ENCODE measurements at regions not wholly inside any gene's neighbourhood (a gene's known extent, or its start where the extent isn't known, plus 50 kb on each side); places are given as distances from the start of the nearest gene placed in this dataset.
"Not testable (repeated sequence)": the region's sequence is repeated elsewhere in the genome, so short reads cannot be mapped to it uniquely, and the experiment has no call there.

GRCh38 chr2:65974067-65974723, 460.7 kb upstream of the MEIS1 start:
- no peak for DNase-seq (ENCODE audit: low read depth)
- H3K4me3 ChIP-seq (ENCODE audit: low read depth, low read length), result no peak overlapping the region
- TF ChIP-seq, protein P1, sequence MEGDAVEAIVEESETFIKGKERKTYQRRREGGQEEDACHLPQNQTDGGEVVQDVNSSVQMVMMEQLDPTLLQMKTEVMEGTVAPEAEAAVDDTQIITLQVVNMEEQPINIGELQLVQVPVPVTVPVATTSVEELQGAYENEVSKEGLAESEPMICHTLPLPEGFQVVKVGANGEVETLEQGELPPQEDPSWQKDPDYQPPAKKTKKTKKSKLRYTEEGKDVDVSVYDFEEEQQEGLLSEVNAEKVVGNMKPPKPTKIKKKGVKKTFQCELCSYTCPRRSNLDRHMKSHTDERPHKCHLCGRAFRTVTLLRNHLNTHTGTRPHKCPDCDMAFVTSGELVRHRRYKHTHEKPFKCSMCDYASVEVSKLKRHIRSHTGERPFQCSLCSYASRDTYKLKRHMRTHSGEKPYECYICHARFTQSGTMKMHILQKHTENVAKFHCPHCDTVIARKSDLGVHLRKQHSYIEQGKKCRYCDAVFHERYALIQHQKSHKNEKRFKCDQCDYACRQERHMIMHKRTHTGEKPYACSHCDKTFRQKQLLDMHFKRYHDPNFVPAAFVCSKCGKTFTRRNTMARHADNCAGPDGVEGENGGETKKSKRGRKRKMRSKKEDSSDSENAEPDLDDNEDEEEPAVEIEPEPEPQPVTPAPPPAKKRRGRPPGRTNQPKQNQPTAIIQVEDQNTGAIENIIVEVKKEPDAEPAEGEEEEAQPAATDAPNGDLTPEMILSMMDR (IDR thresholded peaks at IDR 0.05; ENCODE audit: control insufficient read depth, extremely low read depth, insufficient read depth), result no peak

- no peak for DNase-seq (ENCODE audit: low read depth)
- H3K4me3 ChIP-seq (ENCODE audit: low read depth, low read length), result no peak overlapping the region
- TF ChIP-seq, protein P1 (IDR thresholded peaks at IDR 0.05; ENCODE audit: control insufficient read depth, extremely low read depth, insufficient read depth), result no peak
These were observed 465.8 kb upstream of the MEIS1 start for GRCh38 chr2:65969161-65969560.

DNA sequence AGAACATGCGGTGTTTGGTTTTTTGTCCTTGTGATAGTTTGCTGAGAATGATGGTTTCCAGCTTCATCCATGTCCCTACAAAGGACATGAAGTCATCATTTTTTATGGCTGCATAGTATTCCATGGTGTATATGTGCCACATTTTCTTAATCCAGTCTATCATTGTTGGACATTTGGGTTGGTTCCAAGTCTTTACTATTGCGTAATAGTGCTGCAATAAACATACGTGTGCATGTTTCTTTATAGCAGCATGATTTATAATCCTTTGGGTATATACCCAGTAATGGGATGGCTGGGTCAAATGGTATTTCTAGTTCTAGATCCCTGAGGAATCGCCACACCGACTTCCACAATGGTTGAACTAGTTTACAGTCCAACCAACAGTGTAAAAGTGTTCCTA, 471.6 kb upstream of the MEIS1 start:
- not testable (repeated sequence) for H3K4me3 ChIP-seq (ENCODE audit: low read depth, low read length); DNase-seq (ENCODE audit: low read depth)

DNA sequence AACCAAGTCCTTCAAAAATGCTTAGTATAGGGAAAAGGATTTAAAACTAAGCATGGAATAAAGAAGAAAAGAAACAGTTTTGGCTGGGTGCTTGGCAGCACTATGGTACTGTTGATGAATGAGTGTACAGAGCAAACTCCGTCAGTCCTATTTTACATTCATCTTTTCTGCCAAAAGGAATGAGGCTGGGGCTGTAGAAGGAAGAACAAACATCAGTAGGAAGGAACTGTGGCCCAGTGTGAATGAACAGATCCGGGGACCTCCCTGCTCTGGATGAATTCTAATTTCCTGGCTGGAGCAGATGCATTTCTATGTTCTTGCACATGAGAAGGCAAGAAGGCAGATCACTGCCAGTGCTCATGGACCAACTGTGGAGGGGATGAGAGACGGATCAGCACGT, 474.0 kb upstream of the MEIS1 start:
- H3K4me3 ChIP-seq (ENCODE audit: low read depth, low read length), result no peak overlapping the region
- TF ChIP-seq, protein P1 (IDR thresholded peaks at IDR 0.05; ENCODE audit: control insufficient read depth, extremely low read depth, insufficient read depth), result no peak
- DNase-seq (ENCODE audit: low read depth), result no peak

DNA sequence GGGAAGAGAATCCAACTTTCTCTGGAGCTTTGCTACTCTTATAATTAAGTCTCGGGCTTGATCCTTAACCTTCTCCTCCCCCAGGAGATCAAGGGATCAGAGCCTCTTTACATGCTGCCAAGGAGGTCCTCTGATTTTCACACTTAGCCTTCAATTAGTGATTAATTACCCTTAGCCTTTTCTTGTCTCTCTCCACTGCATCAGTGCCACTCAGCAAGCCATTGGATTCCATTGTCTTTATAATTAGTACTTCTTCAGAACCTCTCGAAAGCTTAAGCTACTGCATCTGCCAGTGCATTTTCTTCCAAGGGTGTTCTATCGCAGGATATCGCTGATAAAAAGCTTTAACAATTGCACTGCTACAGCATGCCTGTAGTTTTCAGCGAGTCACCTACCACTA, 477.0 kb upstream of the MEIS1 start:
- DNase-seq (ENCODE audit: low read depth), result no peak
- H3K4me3 ChIP-seq (ENCODE audit: low read depth, low read length), result no peak overlapping the region
- TF ChIP-seq, protein P1 (IDR thresholded peaks at IDR 0.05; ENCODE audit: control insufficient read depth, extremely low read depth, insufficient read depth), result no peak

GRCh38 chr2:65957454-65957853, 477.5 kb upstream of the MEIS1 start:
- TF ChIP-seq, protein P1 (IDR thresholded peaks at IDR 0.05; ENCODE audit: control insufficient read depth, extremely low read depth, insufficient read depth), result no peak
- H3K4me3 ChIP-seq (ENCODE audit: low read depth, low read length), result no peak overlapping the region
- DNase-seq (ENCODE audit: low read depth), result no peak

- no peak for DNase-seq (ENCODE audit: low read depth)
- no peak overlapping the region for H3K4me3 ChIP-seq (ENCODE audit: low read depth, low read length)
- TF ChIP-seq, protein P1 (IDR thresholded peaks at IDR 0.05; ENCODE audit: control insufficient read depth, extremely low read depth, insufficient read depth), result no peak
These were observed 479.7 kb upstream of the MEIS1 start for GRCh38 chr2:65955259-65955658.

All from LNCaP clone FGC (cell line).